ENCODE measurements at regions not wholly inside any gene's neighbourhood (a gene's known extent, or its start where the extent isn't known, plus 50 kb on each side); places are given as distances from the start of the nearest gene placed in this dataset.
"Not testable (repeated sequence)": the region's sequence is repeated elsewhere in the genome, so short reads cannot be mapped to it uniquely, and the experiment has no call there.

- TF ChIP-seq CTCF, POLR2A (IDR thresholded peaks at IDR 0.05): not testable (repeated sequence)
Measured at GRCh38 chr1:148222399-148223159, 70.5 kb upstream of the NBPF11 start.

Measured in transverse colon (tissue), 3 donors.